Hematopoietic multipotent progenitor cell treated with erythropoietin and hydrocortisone succinate and interleukin-3 and kit ligand, for 8 days (in vitro differentiated cells): ENCODE measurements at regions not wholly inside any gene's neighbourhood (a gene's known extent, or its start where the extent isn't known, plus 50 kb on each side); places are given as distances from the start of the nearest gene placed in this dataset.
"Not testable (repeated sequence)": the region's sequence is repeated elsewhere in the genome, so short reads cannot be mapped to it uniquely, and the experiment has no call there.

Experiments
- DNase-seq: peaks from one replicate; pipeline ENCODE4 v3.0.0-alpha.2; 2015

DNA sequence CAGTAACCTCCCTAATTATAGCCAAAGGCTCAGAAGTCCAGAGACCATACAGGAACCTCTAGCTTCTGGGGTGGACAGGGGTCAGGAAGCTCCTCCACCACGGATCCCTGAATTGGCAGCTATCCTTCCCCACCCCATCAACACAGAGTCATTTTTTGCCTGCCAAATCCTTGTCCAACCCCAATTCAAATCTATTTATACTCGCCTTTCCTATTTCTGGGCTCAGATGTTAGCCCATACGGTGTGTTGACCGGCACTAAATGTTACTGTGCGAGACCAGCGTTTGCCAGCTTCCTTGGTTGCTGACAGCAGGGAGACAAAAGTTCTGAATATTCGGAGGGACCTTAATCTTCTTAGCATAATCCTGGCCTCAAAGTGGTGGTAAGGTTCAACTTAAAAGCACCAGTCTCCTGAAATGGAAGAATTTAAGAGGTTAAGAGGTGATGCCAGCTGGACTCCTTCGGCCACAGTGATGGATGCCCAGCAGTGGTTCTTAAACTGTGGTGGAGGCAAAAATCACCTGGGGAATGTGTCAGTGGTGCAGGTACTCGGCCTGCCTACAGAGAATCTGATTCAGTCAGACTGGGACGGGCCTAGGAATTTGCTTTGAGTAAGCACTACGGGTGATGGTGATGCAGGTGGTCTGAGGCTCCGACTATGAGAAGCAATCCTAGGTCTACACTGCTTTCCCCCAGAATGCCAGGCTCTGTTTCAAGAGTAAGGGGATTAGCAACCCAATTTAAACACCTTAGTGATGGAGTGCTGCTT is 204.8 kb upstream of the MEF2C start:
- DNase-seq: no peak

DNA sequence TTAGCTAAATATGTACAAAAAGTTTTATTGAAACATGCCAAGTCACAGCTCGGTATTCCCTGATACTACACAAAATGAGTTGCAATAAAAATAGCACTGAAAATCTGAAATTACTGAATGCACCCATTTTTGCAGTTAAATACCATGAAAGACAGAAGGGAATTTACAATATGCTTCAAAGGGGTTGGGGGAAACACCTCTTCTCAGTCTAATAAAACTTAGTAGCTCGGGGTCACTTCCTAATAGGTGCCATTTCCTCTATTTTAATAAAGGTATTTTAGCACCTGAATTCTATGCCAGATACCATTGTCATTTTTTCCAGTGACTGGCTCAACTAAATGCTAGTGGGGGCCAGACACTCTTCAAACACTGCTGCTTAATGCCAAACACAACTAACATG is 204.1 kb upstream of the MEF2C start:
- DNase-seq: no peak

DNA sequence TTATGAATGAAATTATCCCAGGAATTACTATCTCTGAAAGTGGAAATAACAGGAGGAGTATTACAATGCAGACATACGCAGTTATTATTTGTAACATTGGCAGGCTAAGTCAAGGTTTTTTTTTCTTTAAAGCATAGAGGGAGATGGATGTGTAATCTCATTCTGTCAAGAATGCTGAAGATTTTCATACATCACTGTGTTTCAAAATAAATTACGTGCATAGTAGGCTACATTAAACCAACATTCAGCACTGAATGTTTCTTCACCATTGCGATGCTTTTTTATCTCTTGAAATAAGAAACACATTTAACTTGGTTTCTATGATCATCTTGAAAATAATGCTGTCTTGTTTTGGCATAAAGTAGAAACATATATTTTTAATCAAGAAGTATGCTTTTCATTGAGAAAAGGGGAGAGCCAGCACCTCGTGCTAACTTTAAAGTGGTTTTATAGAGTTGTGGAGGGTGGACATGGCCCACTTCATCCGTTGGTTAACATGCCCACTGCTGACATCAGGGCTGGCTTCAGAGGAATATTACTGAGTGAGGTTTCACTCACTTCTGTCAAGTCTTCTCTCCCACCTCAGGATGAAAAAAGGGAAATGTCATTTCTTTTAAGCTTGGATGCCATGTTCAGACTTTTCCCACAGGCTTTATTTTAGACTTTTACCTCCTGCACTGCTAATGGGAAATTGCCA is 203.6 kb upstream of the MEF2C start:
- DNase-seq: no peak

DNA sequence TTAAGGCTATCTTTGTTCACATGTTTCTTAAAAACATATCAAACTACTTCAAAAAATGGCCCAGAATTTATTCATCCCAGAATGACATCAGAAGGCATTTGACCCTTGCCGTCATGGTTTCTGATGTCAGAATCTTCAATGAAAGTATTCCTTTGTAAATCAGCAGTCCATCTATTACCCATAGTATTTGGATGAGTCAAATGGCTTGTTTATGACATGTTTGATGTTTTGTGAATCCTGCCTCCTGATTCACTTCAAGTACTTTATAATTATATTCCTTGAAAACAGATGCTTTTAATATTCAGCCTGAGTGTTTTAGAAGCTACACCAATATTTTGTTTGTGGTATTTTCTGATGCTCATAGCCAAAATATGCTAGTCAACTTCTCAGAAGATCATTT is 200.8 kb upstream of the MEF2C start:
- no peak for DNase-seq

DNA sequence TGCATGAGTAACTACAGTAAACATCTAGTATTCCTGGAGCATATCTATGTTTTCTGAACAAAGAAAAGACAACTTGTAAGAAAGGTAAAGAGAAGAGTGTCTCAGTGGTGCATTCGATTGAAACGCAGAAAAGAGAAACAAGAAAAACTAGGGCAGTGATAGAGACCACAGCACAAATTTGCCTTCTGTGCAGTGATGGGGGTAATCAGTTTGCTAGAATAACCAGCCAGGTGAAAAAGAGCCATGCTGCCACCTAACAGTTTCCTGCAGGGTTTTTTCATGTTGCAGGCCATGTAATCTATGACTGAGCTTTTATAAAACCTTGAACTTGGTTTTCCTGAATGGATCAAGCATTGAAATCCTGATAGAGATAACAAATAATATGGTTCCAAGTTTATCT is 198.4 kb upstream of the MEF2C start:
- DNase-seq: no peak

DNA sequence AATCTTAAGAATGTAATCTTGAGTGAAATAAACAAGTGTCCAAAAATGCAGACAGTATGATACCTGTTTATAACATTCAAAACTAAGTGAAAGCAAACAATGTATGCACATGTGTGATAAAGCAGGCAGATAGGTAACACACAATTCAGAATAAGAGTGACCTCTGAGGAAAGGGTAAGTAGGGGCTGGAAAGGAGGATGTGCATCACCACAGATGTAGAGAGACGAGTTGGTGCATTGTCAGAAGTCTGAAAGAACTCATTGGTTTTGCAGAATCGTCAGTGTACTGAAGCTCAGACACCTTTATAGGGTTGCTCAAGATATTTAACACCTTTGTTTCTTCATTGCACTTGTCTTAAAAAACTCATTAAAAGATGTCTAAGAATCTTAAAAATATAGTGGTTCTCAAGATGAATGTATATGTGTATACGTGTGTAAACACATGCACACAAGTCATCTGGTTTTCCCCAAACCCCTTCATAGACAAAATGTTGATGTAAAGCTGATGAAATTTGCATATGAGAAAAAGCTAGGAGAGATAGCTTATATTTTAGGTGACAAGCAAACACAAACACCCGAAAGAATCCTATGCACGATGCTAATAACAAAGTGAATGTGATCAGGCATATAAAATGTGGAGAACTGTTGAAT is 197.6 kb upstream of the MEF2C start:
- no peak for DNase-seq

DNA sequence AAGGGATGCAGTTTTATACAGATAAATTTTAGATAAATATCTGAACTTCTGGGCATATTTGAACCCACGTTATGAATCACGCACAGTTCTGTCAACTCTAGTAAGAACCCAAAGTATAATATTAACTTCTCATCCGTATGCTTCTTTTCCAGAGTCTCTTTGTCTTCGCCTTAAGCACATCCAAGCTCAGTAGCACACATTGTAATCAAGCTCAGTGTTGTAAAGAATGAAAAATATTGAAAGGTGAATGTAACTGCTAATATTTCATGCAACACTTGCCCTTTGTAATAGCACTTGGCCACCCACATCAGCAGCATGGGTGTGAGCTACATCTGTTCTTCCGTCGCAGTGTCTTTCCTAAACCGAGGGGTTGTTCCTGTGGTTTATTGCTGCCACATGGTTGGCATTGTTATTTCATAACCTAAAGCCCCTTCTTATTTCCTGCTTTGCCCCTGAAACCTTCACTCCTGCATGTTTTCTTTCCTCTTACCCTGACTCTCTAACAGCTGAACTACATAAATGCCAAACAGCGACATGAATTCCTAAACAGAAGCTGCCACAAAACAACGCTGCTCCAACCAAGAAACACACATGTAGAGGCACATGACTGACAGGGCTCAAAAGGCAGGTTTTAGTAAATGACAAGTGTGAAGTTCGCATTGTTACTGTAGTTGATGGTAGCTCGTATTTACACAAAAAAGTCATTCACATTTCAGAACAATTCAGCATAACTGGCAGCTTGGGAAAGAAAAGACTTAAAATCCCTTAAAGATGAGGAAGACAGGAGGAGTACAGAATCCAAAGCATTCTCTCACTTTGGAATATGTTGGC is 190.1 kb upstream of the MEF2C start:
- no peak for DNase-seq

DNA sequence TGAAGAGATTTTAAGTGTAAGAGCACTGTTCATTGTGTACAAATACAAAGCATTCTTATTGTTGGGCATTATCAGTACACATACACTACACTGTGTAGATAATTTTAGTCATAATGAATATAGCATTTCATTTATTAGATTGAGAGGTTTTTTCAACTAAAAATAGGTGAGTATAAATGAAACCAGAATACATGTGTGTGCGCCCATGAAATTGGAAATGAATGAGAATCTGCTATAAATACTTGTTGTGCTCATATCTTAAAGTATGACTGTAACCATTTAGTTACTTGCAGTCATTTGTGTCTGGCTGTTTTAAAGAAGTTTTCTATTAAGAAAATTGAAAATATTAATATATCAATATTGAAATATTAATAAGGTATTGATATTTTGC is 189.0 kb upstream of the MEF2C start:
- no peak for DNase-seq

DNA sequence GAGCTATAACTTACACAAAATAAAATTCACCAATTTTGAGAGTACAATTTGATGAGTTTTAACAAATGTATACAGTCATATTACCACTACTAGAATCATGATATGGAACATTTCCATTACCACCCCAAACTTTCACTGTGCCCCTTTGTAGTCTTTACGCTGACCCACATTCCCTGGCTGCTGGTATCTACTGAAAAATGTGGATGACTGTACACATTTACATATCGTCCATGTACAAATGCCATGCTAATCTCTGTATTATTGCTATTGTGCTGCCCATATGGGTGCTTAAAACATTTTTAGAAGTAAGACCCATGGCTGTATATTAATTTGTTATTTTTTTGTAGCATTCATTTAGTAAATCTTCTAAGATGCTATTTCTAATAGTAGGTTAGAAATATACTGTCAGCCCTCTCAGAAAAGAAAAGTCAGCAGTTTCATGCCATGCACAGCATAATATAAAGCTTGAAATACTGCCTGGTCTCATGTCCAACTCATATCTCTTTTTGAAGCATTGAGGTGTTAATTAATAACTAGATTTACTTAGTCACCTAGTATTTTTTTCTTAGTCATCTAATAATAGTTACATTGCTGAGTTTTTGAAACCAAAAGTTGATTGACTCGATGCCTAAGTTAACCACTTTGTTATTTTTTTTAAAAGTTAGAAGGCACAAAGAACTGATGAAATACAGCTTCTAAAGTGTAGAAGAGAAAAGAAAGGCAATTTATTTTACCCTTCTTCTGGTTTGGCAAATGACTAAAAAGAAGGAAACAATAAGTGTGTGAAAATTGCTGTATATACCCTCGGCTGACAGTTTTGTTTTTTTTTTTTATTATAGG is 188.3 kb upstream of the MEF2C start:
- DNase-seq: no peak

DNA sequence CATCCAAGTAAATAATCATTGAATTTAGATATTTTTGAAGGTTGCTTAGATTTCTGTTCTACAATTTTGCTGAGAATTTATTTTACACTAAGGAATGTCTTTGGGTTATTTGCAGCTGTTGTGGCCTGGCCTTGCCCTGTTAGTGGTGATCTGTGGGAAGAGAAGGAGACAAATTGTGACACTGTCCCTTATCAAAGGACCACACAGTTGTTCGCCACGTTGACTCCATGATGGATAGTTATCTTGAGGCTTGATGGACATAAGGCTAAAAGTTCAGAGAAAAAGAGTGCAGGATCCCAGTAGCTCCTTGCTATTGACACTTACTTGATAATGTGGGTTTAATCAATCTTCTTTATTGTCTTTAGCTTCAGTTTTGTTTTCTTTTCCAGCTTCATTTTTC is 186.6 kb upstream of the MEF2C start:
- peak; percentile 32 for DNase-seq

DNA sequence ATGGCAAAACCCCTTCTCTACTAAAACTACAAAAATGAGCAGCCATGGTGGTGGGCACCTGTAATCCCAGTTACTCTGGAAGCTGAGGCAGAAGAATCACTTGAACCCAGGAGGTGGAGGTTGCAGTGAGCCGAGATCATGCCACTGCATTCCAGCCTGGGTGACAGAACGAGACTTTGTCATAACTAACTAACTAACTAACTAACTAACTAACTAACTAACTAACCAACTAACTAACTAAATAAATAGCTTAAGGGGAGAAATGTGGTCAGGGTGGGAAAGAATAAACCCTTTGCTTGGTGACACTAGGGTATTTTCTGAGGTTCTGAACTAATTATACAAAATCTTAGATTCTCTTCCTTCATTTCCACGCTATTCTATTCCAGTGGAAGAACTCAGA is 184.4 kb upstream of the MEF2C start:
- DNase-seq: no peak

DNA sequence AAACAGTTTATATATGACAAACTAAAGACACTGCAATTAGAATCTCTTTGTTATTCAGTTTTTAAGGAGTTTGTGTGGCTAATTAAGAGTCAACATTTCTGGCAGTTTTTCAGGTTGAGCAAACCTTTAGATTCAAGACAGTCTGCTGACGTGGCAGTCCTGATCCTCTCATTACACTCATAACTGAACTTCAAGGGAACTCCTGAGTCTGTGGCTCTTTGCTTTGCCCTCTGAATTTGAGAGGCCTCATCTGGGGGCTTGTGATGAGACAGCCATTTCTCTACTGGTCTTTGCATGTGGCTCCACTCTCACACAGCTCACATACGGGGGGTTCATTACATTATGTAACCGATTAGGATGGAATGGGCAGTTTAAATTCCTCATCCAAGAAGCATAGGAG is 182.9 kb upstream of the MEF2C start:
- no peak for DNase-seq

DNA sequence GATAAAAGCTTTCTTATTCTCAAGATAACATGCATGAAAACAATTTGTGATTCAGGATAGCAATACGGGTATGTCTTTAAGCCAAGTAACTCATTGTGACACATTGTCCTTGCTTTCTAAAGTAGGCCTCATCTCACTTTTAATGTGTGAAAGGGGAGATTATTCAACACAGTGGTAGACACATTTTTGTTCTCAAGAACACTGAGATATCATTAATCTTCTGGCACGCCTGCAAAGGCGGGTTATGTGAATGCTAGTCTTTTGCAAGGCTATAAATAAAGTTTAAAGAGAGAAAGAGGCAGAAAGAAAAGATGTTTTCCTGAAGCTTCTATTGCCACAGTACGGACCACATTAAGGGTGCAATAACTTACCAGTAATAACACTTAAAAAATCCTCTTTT is 181.8 kb upstream of the MEF2C start:
- no peak for DNase-seq

DNA sequence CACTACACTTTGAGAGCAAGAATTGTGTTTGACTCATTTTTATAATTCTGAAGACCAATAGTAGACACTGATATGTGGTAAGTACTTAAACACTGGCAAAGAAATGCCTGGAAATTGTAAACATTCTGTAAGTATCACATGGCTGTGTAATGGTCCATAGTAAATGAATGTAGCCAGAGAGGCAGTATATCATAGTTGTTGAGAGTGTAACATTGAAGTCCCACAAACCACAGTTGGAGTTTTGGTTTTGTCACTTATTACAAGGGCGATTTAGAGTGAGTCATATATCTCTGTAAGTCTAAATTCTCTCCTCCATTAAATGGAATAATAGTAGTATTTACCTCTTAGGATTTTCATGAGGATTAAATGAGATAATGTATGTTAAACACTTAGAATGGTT is 181.1 kb upstream of the MEF2C start:
- no peak for DNase-seq

DNA sequence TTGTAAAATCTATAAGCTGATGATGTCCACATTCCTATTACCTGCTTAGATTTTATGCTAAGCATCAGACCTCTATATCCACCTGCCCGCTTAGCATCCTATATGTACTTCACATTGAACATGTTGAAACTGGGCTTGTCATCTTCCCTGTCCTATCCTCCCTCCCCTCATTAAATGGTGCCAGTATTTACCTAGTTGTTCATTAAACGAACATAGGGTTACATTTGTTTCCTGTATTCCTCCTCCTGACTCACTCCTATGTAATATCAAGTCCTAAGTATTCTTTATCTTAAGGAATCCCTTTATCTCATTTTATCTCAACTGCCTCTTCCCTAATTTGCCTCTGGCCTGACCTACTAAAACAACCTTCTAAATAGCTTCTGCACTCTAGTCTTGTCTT is 177.8 kb upstream of the MEF2C start:
- DNase-seq: no peak

DNA sequence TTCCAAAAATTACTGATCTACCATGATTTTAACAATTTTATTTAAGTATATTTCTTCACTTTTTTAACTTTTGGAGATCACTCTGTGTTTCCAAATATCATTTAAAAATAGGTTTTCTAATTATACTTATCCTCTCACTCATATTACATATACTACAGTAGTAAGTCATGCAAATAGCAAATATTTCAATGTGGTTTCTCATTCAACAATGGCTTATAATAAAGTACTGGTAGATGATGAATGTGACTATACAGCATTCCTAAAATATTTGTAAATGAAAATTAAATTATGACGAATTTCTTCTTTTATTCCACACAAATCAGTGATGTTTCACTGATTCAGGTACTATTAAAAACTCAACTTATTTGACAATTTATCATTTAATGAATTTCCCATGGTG is 176.3 kb upstream of the MEF2C start:
- no peak for DNase-seq

DNA sequence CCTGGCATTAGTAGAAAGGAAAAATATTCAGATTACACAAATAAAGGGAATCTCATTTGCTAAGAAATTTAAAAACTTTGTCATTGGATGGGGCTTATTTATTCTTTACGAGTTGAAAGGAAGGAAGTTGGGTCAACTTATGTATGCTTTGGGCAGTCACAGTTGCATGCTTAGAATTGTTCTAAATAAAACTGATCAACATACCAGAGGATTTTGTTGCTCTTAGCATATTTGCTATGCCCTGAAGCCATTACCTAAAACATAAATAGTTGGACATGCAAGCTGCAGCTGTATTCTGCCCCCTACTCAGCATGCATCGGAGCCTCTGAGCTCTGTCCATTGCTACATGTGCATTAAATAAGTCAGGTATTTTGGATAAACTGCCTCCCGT is 172.7 kb upstream of the MEF2C start:
- DNase-seq: peak; percentile 19

DNA sequence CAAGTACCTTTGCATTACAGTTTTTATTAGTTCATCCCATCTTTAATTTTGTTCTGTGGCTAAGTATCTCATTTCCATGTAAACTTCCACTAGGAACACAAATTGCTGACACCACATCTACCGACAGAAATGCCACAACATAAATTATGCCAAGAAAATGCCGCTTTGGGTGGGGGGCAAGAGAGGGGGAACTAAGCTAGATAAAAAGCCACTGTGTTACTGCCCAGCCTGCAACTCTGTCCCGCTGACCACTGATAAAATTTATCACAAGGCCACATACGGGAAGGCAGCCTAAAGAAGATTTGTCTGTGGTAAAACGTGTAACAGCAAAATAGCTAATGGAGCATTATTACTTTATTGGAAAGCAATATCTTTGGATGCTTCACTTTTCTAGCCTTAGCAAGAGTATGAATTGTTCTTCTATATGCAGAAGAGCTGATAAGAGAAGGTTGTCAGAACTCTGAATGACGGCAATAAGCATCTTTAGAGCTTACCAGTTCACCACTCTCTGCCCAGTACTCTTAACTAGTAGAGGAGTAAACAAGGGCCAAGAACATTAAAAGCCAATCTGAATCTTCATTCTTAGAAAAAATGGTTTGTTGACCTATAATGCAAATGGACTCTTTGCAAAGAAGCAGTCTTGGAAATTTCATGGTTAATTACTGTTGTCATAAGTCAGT is 172.2 kb upstream of the MEF2C start:
- DNase-seq: peak; percentile 91

DNA sequence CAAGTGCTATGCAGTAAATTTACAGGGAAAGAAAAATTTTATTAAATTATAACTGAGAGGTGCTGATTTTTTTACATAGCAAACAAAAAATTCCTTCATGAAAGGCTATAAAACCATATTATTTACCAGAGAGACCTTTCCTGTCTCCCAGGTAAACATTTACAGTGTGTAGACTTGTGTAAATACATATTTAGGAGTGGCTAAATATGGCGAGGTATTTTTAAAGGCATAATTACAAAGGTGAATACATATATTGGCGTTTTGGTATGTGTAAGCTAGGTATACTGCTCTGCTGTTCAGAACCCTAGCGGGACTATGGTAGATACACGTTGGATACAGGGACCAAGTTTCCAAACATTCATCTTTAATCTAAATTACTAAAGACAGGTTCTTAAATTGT is 170.6 kb upstream of the MEF2C start:
- DNase-seq: no peak

DNA sequence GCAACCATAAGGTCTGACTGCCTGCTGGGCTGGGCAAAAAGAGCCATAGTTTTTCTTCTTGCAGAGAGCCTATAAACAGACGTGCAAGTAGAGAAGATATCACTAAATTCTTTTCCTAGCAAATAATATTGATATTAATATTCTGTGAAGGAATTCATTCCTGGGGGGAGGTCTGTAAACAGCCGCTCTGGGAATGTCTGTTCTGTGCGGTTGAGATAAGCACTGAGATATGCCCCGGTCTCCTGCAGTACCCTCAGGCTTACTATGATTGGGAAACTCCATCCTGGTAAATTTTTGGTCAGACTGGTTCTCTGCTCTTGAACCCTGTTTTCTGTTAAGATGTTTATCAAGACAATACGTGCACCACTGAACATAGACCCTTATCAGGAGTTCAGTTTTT is 167.1 kb upstream of the MEF2C start:
- DNase-seq: not testable (repeated sequence)

DNA sequence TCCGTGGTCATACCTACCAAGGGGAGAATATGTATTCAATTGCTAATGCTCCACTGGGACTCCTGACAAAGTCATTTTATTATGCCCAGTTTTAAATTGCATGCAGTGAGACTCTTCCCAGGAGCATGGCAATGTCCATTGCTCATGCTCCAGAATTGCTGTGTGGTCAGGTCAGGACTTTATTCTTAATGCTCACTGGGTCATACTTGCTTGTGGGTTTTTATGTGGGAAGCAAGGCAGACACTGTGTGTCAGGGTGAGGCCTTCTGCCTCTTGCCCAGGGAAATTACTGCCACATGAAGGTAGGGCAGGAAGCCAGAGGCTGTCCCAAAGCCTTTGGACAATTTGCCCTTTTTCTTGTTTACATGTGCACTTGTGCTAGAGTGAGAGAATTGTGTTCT is 164.6 kb upstream of the MEF2C start:
- no peak for DNase-seq

DNA sequence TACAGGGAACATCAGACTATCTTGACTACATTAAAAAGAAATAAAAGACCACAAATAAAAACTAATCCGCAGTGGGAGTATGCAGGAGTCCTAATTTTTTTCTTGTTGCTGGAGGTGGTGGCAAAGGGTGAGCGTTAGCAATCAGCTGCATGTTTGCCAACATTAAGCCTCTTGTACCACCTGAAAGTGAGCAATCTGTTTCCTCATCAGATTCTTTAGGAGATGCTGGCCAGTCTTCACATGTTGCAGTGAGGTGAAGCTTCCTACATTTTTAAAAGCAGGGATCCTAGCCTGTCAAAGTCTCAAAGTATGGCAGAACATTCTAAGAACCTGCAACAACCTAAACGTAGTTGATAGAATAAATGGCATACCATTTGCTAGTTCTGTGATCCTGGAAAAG is 162.2 kb upstream of the MEF2C start:
- DNase-seq: no peak
